ENCODE measurements at regions not wholly inside any gene's neighbourhood (a gene's known extent, or its start where the extent isn't known, plus 50 kb on each side); places are given as distances from the start of the nearest gene placed in this dataset.
A peak's percentile ranks its signal among the peaks of the same experiment; 100 is the strongest.

DNA sequence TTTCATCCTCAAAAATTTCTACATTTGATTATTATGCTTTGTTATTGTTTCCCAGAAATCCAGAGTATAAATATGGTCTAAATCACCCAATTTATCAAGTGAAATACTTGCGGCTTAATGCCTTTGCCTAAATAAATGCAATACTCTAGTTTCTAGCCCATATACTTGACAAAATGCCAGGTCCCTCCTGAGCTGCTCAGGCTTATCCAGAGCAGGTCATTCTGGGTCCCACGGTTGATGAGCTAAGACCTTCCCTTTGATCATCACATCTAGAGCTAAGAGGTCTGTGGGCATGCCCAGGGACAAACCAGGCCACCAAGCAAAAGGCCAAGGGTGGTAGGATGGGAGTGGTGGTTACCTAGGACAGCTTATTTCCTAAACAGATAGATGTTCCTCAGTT is 180.1 kb downstream of the SMIM20 start:
- WGBS: 85% methylated on average over 1 of the region's 2 CpGs
- H3K27ac ChIP-seq (replicated peaks in 1 of 4): no peak overlapping the region
- H3K4me1 ChIP-seq: peaks cover 0 to under 1% (median 0%) of the 10 kb centered on the region in 4 donors
- H3K4me3 ChIP-seq: no peak overlapping the region
- peaks cover 0 to 22% (median 15%) of the 10 kb centered on the region in 4 donors for H3K9me3 ChIP-seq
- no peaks in the 10 kb centered on the region for H3K36me3 ChIP-seq
- no peaks in the 10 kb centered on the region for H3K27me3 ChIP-seq
- intact Hi-C loops (cut with DNase I): no loop called here
- TF ChIP-seq POLR2AphosphoS5 (IDR thresholded peaks at IDR 0.05) (no peak), EP300 (IDR thresholded peaks at IDR 0.05) (no peak), POLR2A (IDR thresholded peaks at IDR 0.05; ENCODE audit: low read depth) (no peak)
- TF ChIP-seq, protein P1, sequence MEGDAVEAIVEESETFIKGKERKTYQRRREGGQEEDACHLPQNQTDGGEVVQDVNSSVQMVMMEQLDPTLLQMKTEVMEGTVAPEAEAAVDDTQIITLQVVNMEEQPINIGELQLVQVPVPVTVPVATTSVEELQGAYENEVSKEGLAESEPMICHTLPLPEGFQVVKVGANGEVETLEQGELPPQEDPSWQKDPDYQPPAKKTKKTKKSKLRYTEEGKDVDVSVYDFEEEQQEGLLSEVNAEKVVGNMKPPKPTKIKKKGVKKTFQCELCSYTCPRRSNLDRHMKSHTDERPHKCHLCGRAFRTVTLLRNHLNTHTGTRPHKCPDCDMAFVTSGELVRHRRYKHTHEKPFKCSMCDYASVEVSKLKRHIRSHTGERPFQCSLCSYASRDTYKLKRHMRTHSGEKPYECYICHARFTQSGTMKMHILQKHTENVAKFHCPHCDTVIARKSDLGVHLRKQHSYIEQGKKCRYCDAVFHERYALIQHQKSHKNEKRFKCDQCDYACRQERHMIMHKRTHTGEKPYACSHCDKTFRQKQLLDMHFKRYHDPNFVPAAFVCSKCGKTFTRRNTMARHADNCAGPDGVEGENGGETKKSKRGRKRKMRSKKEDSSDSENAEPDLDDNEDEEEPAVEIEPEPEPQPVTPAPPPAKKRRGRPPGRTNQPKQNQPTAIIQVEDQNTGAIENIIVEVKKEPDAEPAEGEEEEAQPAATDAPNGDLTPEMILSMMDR (IDR thresholded peaks at IDR 0.05): no peak
- no peak for DNase-seq (ENCODE audit: extremely low spot score)

DNA sequence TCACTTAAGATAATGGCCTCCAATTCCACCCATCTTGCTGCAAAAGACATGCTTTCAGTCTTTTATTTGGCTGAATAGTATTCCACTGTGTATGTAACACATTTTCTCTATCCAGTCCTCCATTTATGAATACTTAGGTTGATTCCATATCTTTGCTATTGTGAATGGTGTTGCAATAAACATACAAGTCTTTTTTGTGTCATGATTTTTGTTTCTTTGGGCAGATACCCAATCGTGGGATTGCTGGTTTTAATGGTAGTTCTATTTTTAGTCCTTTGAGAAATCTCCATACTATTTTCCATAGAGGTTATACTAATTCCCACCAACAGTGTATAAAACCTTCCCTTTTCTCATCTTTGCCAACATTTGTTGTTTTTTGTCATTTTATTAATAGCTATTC is 180.9 kb downstream of the SMIM20 start:
- no peaks in the 10 kb centered on the region for H3K36me3 ChIP-seq
- peaks cover 0 to 21% (median 15%) of the 10 kb centered on the region in 4 donors for H3K9me3 ChIP-seq
- 71% methylated on average over 1 of the region's 1 CpG for WGBS
- H3K27ac ChIP-seq (replicated peaks in 1 of 4): no peak overlapping the region
- no peaks in the 10 kb centered on the region for H3K27me3 ChIP-seq
- no peak for TF ChIP-seq EP300 (IDR thresholded peaks at IDR 0.05)
- TF ChIP-seq POLR2AphosphoS5 (IDR thresholded peaks at IDR 0.05): no peak
- TF ChIP-seq, protein P1 (IDR thresholded peaks at IDR 0.05): no peak
- no peak for TF ChIP-seq POLR2A (IDR thresholded peaks at IDR 0.05; ENCODE audit: low read depth)
- no peaks in the 10 kb centered on the region for H3K4me1 ChIP-seq
- no peak for DNase-seq (ENCODE audit: extremely low spot score)
- no peak overlapping the region for H3K4me3 ChIP-seq
- intact Hi-C loops (cut with DNase I): no loop called here

GRCh38 chr4:26099967-26100366 is 185.9 kb downstream of the SMIM20 start:
- intact Hi-C loops (cut with DNase I): no loop called here
- DNase-seq (ENCODE audit: extremely low spot score): peak; percentile 53
- H3K4me3 ChIP-seq: no peak overlapping the region
- H3K36me3 ChIP-seq: no peaks in the 10 kb centered on the region
- H3K4me1 ChIP-seq: no peaks in the 10 kb centered on the region
- no peaks in the 10 kb centered on the region for H3K27me3 ChIP-seq
- TF ChIP-seq POLR2A (IDR thresholded peaks at IDR 0.05; ENCODE audit: low read depth) (no peak), POLR2AphosphoS5 (IDR thresholded peaks at IDR 0.05) (no peak), EP300 (IDR thresholded peaks at IDR 0.05) (no peak)
- TF ChIP-seq, protein P1 (IDR thresholded peaks at IDR 0.05): no peak
- no peak overlapping the region for H3K27ac ChIP-seq (replicated peaks in 1 of 4)
- H3K9me3 ChIP-seq: peaks cover 0 to 6% (median 3%) of the 10 kb centered on the region in 4 donors

DNA sequence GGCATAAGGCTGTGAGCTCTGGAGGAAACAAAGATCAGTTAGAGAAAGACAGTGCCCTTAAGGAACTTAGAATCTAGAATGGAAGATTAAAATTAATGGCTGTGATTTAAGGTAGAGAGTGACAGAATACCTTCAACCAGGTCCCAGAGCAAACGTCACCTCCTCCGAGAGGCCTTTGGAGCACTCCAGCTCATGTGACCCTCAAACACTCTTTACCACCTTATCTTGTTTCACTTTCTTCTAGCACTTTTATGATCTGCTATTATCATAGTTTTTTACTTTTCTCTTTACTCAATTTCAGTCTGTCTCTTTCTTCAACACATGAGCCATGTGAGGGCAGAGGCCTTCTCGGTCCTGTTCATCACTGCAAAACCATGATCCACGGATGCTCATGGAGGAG is 187.0 kb downstream of the SMIM20 start:
- 94% methylated on average over 4 of the region's 4 CpGs for WGBS
- Histone ChIP-seq H3K27ac (replicated peaks in 1 of 4) (no peak overlapping the region), H3K36me3 (no peaks in the 10 kb centered on the region), H3K9me3 (peaks cover 0 to 6% (median 3%) of the 10 kb centered on the region in 4 donors), H3K4me3 (no peak overlapping the region), H3K4me1 (peaks cover 0 to 5% (median 3%) of the 10 kb centered on the region in 4 donors), H3K27me3 (no peaks in the 10 kb centered on the region)
- TF ChIP-seq EP300 (IDR thresholded peaks at IDR 0.05) (no peak), POLR2AphosphoS5 (IDR thresholded peaks at IDR 0.05) (no peak), POLR2A (IDR thresholded peaks at IDR 0.05; ENCODE audit: low read depth) (no peak)
- TF ChIP-seq, protein P1 (IDR thresholded peaks at IDR 0.05): no peak
- intact Hi-C loops (cut with DNase I): no loop called here
- DNase-seq (ENCODE audit: extremely low spot score): peak; percentile 55

- Histone ChIP-seq H3K9me3 (no peaks in the 10 kb centered on the region), H3K4me1 (peaks cover 4 to 18% (median 13%) of the 10 kb centered on the region in 4 donors), H3K27me3 (no peaks in the 10 kb centered on the region), H3K27ac (replicated peaks in 1 of 4) (no peak overlapping the region), H3K4me3 (no peak overlapping the region), H3K36me3 (no peaks in the 10 kb centered on the region)
- intact Hi-C loops (cut with DNase I): no loop called here
- TF ChIP-seq POLR2A (IDR thresholded peaks at IDR 0.05; ENCODE audit: low read depth) (no peak), EP300 (IDR thresholded peaks at IDR 0.05) (no peak), POLR2AphosphoS5 (IDR thresholded peaks at IDR 0.05) (no peak)
- TF ChIP-seq, protein P1 (IDR thresholded peaks at IDR 0.05): no peak
- 99% methylated on average over 3 of the region's 3 CpGs for WGBS
- DNase-seq (ENCODE audit: extremely low spot score): no peak
These were observed 190.2 kb downstream of the SMIM20 start for GRCh38 chr4:26104056-26104685.

Measured in esophagus muscularis mucosa (tissue), 4 donors.